HepG2 (cell line): ENCODE measurements at regions not wholly inside any gene's neighbourhood (a gene's known extent, or its start where the extent isn't known, plus 50 kb on each side); places are given as distances from the start of the nearest gene placed in this dataset.

Experiments used
- AGO1 ChIP-seq: fragments of 200-400 bp; formaldehyde crosslinking; IDR thresholded peaks from 2 replicates; pipeline ENCODE4 v1.6.1; 2017; ENCODE audit warnings: mild to moderate bottlenecking, low read depth, low read length, moderate library complexity; ENCODE audit not compliant: poor library complexity, severe bottlenecking
- ATRX ChIP-seq: sonication (generic); formaldehyde crosslinking; IDR thresholded peaks from 2 replicates; pipeline ENCODE4 v1.4.0; 2020; ENCODE audit warnings: missing genetic modification reagents, borderline replicate concordance
- CCAR2 ChIP-seq: fragments of 200-400 bp; formaldehyde crosslinking; optimal IDR thresholded peaks from 2 replicates; pipeline ENCODE3; 2018; ENCODE audit warnings: low read depth, mild to moderate bottlenecking, low read length, moderate library complexity
- KIAA2018 ChIP-seq: sonication (generic); formaldehyde crosslinking; IDR thresholded peaks from 2 replicates; pipeline ENCODE4 v1.5.0; 2020; ENCODE audit warnings: mild to moderate bottlenecking, missing genetic modification reagents, borderline replicate concordance
- PPARG ChIP-seq: conservative IDR thresholded peaks from 2 replicates; pipeline ENCODE4 v1.6.1; 2016; ENCODE audit warnings: missing biosample characterization, missing genetic modification reagents
- REL ChIP-seq: sonication (generic); formaldehyde crosslinking; conservative IDR thresholded peaks from 2 replicates; pipeline ENCODE4 v1.8.0; 2022; ENCODE audit warnings: mild to moderate bottlenecking, missing genetic modification reagents, moderate library complexity
- ZNF282 ChIP-seq: fragments of 450-650 bp; IDR thresholded peaks from 2 replicates; pipeline ENCODE4 v1.6.1; 2018; ENCODE audit not compliant: partially characterized antibody

GRCh38 chr5:160976181-160976580 lies 124.2 kb upstream of the ATP10B start (continued):
- TF ChIP-seq KIAA2018 (no peak), CCAR2 (no peak), ZNF282 (no peak), PPARG (CRISPR knock-in tag) (no peak), REL (no peak), ATRX (CRISPR knock-in tag) (no peak), AGO1 (no peak)
- TF ChIP-seq, all 625 proteins: peak for 0
